Gastrocnemius medialis (tissue), 4 donors: ENCODE measurements at regions not wholly inside any gene's neighbourhood (a gene's known extent, or its start where the extent isn't known, plus 50 kb on each side); places are given as distances from the start of the nearest gene placed in this dataset.

Experiments
- ATAC-seq, 2 donors: fragments of 150-250 bp; one replicate each; pipeline ENCODE4 v1.9.1; 2016
- DNase-seq, 2 donors: peaks; one replicate each; pipeline ENCODE4 v3.0.0-alpha.2; 2019
- H3K27ac ChIP-seq, 4 donors: fragments of 200-600 bp; sonication (generic); 1 replicate in 1 of 4; 2 replicates in 3 of 4; pipeline ENCODE4 v1.5.1; 2016 to 2018; ENCODE audit warnings: mild to moderate bottlenecking in 2 of 4, moderate library complexity in 1 of 4
- H3K27me3 ChIP-seq, 3 donors: fragments of 200-600 bp; sonication (generic) in 2 of 3; 1 replicate in 1 of 3; 2 replicates in 2 of 3; pipeline versions ENCODE4 v1.5.1 to v1.6.0; 2016 to 2019; ENCODE audit warnings: mild to moderate bottlenecking in 1 of 3, moderate library complexity in 1 of 3
- H3K36me3 ChIP-seq, 2 donors: fragments of 200-600 bp; sonication (generic) in 1 of 2; one replicate each; pipeline ENCODE4 v1.5.1; 2017 to 2018
- H3K4me1 ChIP-seq, 2 donors: fragments of 200-600 bp; sonication (generic) in 1 of 2; one replicate each; pipeline ENCODE4 v1.5.1; 2016 to 2017; ENCODE audit warnings: mild to moderate bottlenecking in 2 of 2
- H3K4me3 ChIP-seq, 4 donors: fragments of 200-600 bp; sonication (generic) in 3 of 4; 1 replicate in 1 of 4; 2 replicates in 3 of 4; pipeline ENCODE4 v1.5.1; 2016 to 2019; ENCODE audit warnings: mild to moderate bottlenecking in 2 of 4
- H3K9me3 ChIP-seq, 3 donors: fragments of 200-600 bp; sonication (generic) in 2 of 3; 1 replicate in 1 of 3; 2 replicates in 2 of 3; pipeline ENCODE4 v1.5.1; 2016 to 2019
- POLR2A ChIP-seq, 2 donors: fragments of 450-650 bp; IDR thresholded peaks; one replicate each; pipeline ENCODE4 v1.6.1; 2017; ENCODE audit warnings: antibody characterized with exemption in 2 of 2, mild to moderate bottlenecking in 2 of 2, moderate library complexity in 2 of 2
- in situ Hi-C, 4 donors: fragments of 200-750 bp; cut with MboI; loops; one replicate each; pipeline versions ENCODE4 v1.15.0 to v1.8.0; 2017; ENCODE audit warnings: low sequenced_read_pairs in 4 of 4
- intact Hi-C: fragments of 100-400 bp; cut with DNase I; formaldehyde crosslinking; loops from one replicate; pipeline ENCODE4 v1.15.1; 2023; ENCODE audit warnings: low total_unique reads
- TF ChIP-seq, protein P1 (sequence below), 5 experiments: fragments of 450-650 bp in 3 of 5; fragments of 200-600 bp in 2 of 5; sonication (generic) in 2 of 5; IDR thresholded peaks in 4 of 5; conservative IDR thresholded peaks in 1 of 5; 1 replicate in 4 of 5; 2 replicates in 1 of 5; pipeline ENCODE4 v1.5.1; 2016 to 2019; ENCODE audit warnings: antibody characterized with exemption in 5 of 5, mild to moderate bottlenecking in 3 of 5, moderate library complexity in 3 of 5

DNA sequence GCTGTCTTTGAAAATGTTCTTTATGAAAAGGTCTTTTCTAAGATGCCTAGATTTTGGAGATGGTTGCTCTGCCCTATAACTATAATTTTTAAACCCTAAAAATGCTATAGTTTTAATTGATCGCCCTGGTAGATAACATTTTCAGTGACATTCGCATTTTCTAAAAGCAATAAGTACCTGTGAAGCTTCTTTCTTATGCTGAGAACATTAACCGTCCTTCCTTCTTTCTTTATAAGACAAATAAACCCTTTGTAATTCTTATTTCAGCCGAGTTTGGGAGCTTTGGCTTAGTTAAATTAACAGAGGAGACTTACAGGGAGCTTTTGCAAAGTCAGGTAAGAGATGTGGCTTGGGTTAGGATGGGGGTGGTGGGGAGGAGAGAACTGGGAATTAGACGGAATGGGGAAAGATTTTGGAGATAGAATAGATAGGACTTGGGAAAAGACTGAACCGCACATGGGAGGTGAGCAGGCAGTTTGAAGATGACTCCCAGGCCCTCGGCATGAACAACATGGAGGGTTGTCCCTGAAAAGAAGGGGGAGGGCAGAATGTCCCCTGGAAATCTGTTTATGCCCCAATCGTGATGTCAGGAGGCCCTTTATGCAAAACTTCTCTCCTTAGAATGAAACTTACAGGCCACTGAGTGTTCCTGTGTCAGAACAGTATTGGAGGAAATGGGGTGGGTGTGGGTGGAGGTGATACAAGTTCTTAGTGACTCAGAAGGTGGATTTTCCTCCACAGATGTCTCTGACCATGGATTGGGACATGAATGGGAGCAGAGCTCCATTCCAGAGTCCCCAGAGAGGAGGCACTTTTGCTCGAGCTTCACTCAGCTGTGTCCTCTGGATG lies 76.2 kb upstream of the LARS2 start:
- ATAC-seq (no peak), DNase-seq (no peak)
- Histone ChIP-seq H3K27ac (no peak overlapping the region), H3K4me3 (no peak overlapping the region), H3K27me3 (peaks cover 0 to 12% (median 3%) of the 10 kb centered on the region in 3 donors), H3K4me1 (no peaks in the 10 kb centered on the region), H3K9me3 (no peaks in the 10 kb centered on the region), H3K36me3 (no peaks in the 10 kb centered on the region)
- intact Hi-C loops (no loop called here), in situ Hi-C loops (no loop called here)
- TF ChIP-seq, protein P1, sequence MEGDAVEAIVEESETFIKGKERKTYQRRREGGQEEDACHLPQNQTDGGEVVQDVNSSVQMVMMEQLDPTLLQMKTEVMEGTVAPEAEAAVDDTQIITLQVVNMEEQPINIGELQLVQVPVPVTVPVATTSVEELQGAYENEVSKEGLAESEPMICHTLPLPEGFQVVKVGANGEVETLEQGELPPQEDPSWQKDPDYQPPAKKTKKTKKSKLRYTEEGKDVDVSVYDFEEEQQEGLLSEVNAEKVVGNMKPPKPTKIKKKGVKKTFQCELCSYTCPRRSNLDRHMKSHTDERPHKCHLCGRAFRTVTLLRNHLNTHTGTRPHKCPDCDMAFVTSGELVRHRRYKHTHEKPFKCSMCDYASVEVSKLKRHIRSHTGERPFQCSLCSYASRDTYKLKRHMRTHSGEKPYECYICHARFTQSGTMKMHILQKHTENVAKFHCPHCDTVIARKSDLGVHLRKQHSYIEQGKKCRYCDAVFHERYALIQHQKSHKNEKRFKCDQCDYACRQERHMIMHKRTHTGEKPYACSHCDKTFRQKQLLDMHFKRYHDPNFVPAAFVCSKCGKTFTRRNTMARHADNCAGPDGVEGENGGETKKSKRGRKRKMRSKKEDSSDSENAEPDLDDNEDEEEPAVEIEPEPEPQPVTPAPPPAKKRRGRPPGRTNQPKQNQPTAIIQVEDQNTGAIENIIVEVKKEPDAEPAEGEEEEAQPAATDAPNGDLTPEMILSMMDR (IDR thresholded peaks at IDR 0.05 in 4 of 5, conservative IDR thresholded peaks at IDR 0.05 in 1 of 5), result no peak
- no peak for TF ChIP-seq POLR2A (IDR thresholded peaks at IDR 0.05)

DNA sequence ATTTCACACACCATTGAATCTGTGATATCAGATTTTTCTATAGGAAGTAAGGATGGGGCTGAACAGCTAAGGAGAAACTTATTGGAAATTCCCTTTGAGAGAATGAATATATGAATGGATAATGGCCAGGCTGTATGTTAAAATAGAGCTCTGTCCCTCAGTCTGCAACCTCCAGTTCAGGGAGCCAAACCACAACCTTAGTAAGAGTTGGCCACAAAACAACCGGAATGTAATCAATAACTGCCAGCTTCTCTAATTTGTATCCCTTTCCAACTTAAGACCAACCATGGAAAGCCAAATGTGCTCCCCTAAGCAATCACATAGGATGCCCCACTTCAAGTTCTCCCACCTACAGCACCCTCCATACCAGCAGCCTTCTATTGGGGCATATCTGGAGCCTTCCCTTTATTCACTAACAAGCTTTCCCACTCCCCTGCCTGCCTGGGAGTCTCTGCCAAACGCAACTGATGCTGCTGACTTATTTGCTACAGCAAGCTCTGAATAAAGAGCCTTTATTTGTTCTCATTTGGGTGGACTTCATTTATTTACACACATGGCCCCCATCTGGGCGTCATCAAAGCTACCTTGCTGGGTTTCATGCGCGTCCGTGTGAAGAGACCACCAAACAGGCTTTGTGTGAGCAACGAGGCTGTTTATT lies 75.4 kb upstream of the LARS2 start:
- intact Hi-C loops (no loop called here), in situ Hi-C loops (no loop called here)
- Histone ChIP-seq H3K27ac (no peak overlapping the region), H3K4me1 (no peaks in the 10 kb centered on the region), H3K36me3 (no peaks in the 10 kb centered on the region), H3K27me3 (peaks cover 0 to 12% (median 3%) of the 10 kb centered on the region in 3 donors), H3K4me3 (no peak overlapping the region), H3K9me3 (no peaks in the 10 kb centered on the region)
- DNase-seq (no peak), ATAC-seq (no peak)
- no peak for TF ChIP-seq POLR2A (IDR thresholded peaks at IDR 0.05)
- TF ChIP-seq, protein P1 (IDR thresholded peaks at IDR 0.05 in 4 of 5, conservative IDR thresholded peaks at IDR 0.05 in 1 of 5), result no peak

DNA sequence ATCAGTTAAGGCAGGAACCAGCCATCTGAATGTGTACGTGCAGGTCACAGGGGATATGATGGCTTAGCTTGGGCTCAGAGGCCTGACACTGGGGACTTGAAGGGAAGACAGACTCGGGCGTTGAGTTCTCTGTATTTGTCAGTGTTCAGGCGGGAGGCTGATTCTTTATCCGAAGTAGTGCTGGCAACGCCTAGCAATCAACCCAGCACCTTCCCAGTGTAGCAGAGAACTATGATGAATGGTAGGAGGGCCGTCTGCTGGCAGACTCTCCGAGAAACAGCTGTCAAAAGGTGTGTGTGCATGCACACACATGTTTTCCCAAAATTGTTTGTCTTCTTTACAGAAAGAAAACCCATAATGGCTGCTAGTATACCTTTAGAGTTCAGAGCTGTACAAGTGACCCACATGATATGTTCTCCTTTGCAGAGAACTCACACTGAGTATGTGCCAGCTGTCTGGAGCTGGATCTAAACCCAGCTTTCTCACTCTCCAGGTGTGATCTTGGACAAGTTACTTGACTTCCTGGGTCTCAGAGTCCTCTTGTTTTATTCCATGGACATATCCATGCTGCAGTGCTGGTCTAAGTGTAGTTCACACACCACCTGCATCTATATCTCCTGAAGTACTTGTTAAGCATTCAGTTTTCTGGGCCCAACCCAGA lies 74.5 kb upstream of the LARS2 start:
- intact Hi-C loops (no loop called here), in situ Hi-C loops (no loop called here)
- H3K27me3 ChIP-seq, result peaks cover 0 to 12% (median 3%) of the 10 kb centered on the region in 3 donors
- H3K4me1 ChIP-seq, result no peaks in the 10 kb centered on the region
- DNase-seq (no peak), ATAC-seq (no peak)
- H3K4me3 ChIP-seq, result no peak overlapping the region
- no peaks in the 10 kb centered on the region for H3K9me3 ChIP-seq
- TF ChIP-seq, protein P1 (IDR thresholded peaks at IDR 0.05 in 4 of 5, conservative IDR thresholded peaks at IDR 0.05 in 1 of 5), result no peak
- no peak for TF ChIP-seq POLR2A (IDR thresholded peaks at IDR 0.05)
- H3K27ac ChIP-seq, result no peak overlapping the region
- H3K36me3 ChIP-seq, result no peaks in the 10 kb centered on the region

DNA sequence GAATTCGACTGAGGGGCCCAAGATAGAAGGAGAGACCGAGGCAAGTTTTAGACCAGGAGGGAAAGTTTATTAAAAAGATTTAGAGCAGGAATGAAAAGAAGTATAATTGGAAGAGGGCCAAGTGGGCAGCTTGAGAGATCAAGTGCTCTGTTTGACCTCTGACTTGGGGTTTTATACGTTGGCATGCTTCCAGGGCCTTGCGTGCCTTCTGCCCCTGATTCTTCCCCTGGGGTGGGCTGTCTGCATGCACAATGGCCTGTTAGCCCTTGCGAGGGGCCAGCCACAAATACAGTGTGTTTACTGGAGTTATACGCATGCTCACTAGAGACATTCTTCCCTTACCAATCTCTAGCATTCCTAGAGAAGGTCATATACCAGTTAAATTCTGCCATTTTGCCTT lies 70.7 kb upstream of the LARS2 start:
- Histone ChIP-seq H3K27ac (no peak overlapping the region), H3K4me3 (no peak overlapping the region), H3K9me3 (no peaks in the 10 kb centered on the region), H3K36me3 (no peaks in the 10 kb centered on the region), H3K4me1 (no peaks in the 10 kb centered on the region), H3K27me3 (peaks cover 0 to 3% (median 0%) of the 10 kb centered on the region in 3 donors)
- no peak for ATAC-seq
- intact Hi-C loops, result no loop called here
- in situ Hi-C loops, result no loop called here
- TF ChIP-seq, protein P1 (IDR thresholded peaks at IDR 0.05 in 4 of 5, conservative IDR thresholded peaks at IDR 0.05 in 1 of 5), result no peak
- no peak for TF ChIP-seq POLR2A (IDR thresholded peaks at IDR 0.05)
- no peak for DNase-seq
